Hematopoietic multipotent progenitor cell treated with erythropoietin and hydrocortisone succinate and interleukin-3 and kit ligand, for 4 days (in vitro differentiated cells): ENCODE measurements at regions not wholly inside any gene's neighbourhood (a gene's known extent, or its start where the extent isn't known, plus 50 kb on each side); places are given as distances from the start of the nearest gene placed in this dataset.

ENCODE experiments used
- DNase-seq: peaks from one replicate; pipeline ENCODE4 v3.0.0-alpha.2; 2015

DNA sequence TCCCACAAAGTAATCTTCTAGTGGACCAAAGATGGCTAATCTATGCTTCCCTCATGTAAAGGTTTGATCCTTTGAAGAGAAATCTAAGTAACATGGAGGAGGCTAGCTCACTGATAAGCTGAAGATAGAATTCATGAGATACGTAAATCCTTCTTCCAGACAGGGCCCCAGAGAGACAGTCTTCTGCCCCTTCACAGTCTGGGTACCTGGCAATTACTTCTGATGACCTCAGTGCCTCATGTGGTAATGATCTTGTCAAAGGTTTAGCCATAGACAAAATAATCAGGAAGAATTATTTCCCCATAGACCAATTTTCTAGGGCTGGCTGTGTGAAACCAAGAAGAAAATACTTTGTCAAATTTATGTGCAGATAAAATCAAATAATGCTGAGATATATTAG is 495.8 kb downstream of the METTL4 start:
- no peak for DNase-seq

- DNase-seq = no peak
Observed at GRCh38 chr18:2082676-2083075, 488.6 kb downstream of the METTL4 start.

DNA sequence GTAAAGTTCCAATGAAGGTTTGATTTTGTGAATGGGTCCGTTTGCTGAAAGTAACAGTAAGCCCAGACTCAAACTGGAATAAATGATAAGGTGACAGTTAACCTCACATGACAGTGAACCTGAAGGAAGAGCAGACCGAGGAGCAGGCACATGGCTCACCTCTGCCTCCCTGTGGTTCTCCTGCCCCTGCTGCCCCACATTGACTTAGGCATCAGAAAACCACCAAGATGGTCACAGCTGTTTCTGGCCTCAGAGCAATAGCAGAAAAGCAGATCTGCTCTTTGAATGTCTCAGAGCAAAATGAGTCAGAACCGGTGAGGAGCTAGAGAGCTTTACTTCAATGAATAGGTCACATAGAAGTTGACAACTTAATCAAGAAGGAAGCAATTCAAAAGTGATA is 487.6 kb downstream of the METTL4 start:
- DNase-seq = peak; percentile 67

DNA sequence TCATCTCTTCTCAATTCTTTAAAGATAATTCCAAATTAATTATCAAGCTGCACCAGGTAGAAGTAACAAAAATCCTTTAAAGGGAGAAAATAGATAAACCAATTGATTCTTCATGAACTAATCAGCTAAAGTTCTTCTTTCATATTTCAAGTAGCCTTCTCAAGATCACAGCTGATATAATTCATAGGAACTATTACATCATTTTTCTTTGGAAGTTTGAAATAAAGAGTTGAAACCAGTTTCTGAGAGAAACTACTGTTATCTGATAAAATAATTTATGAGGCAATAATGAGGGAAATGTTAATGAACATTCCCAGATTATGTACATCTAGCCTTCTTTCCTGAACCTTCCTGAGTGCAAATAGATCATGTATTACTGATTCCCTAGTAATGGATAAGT is 484.9 kb downstream of the METTL4 start:
- DNase-seq = no peak

DNA sequence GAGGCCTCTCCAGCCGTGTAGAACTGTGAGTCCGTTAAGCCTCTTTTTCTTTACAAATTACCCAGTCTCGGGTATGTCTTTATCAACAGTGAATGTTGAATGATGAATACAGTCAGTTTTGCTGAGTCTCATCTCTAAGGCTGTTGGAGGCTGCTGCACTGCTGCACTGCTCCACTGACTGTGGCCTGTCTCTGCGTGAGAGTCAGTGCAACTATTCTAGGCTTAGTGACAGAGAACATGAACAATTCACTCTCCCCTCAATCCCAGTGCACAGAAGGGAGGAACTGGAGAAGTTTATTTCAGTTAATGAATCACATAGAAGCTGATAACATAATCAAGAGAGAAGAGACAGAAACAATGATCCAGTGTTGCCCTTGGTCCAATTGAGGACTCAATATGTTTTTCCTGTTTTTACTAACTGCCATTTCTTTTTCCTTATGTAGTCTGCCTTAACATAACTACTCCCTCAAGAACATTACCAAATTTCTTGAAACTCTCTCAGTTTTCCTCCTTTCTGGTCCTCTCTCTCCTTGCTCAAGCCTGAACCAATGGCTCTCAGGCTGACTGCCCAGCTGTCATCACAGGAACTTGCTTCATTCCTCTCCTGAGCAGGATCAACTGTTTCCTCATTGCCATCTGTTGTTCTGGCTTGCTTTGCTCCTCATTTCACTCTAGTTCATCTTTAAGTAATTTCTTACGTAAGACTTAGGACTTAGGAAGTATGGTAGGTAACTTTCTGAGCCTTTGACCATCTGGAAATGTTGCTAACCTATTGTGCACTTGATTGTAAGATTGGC is 483.2 kb downstream of the METTL4 start:
- peak; percentile 71 for DNase-seq

GRCh38 chr18:2089396-2089795 is 481.9 kb downstream of the METTL4 start:
- peak; percentile 39 for DNase-seq

DNA sequence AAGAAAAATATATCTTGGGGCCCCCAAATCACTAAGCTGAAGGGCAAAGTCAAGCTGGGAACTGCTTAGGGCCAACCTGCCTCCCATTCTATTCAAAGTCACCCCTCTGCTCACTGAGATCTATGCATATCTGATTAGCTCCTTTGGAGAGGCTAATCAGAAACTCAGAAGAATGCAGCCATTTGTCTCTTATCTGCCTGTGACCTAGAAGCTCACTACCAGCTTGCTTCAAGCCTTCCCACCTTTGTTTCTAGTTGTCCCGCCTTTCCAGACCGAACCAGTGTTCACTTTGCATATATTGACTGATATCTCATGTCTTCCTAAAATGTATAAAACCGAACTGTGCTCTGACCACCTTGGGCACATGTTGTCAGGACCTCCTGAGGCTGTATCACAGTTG is 479.4 kb downstream of the METTL4 start:
- no peak for DNase-seq

DNA sequence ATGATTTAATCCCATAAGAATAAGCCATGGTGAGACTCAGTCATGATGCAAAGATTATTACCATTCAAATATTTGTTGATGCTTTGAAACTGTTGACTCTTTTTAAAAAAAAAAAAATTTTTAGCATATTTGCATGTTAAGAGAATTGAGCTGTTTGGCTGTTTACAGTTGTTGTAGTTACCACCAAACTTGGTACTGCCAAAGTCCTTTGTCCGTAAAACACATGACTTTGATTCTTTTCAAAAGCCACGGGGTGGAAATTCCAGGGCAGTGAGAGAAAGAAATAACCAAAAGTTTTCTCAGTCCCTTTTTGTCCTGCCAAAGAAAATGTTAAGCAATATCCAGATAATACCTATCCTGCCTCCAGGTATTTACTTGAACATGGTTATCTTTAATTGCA is 474.8 kb downstream of the METTL4 start:
- DNase-seq = no peak

- no peak for DNase-seq
Observed at GRCh38 chr18:2100694-2101213, 470.6 kb downstream of the METTL4 start.

GRCh38 chr18:2102022-2102421 is 469.3 kb downstream of the METTL4 start:
- DNase-seq = no peak

DNA sequence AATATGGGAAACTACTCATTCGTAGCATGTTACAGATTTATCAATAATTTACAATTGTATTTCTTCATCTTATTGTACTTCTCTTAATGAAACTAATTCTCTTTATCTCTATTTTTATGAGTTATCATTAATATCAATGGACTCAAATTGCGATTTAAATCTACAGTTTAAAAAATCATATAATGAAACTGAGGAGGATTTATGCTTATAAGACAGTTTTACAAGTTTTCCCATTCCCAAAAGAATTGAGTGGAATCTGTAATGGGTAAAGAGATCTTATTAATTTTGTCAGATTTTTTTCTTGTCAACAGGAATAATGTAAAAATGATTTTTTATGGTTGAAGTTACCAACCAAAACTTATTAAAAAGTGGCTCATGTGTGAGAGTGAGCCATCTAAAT is 468.0 kb downstream of the METTL4 start:
- DNase-seq = no peak

GRCh38 chr18:2104620-2105462 is 466.5 kb downstream of the METTL4 start:
- peak; percentile 74 for DNase-seq

DNA sequence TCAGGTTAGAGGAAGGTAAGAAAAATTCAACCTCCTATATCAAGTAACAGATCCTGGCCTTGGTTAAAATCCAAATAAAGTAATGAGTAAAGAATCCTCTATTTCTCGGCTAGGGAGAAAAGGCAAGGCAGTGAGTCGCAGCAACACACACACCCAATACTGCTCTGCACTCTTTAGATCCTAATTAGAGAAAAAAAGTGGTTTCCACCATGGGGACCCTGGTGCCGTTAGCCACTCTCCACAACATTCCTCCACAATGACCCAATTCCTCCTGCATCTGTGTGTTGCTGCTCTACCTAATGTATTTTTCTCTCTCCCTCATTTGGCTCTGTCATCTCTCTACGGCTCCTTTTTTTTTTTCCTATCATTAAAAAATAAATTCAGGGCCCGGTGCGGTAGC is 462.7 kb downstream of the METTL4 start:
- DNase-seq = no peak

- DNase-seq = no peak
Observed at GRCh38 chr18:2111456-2111855, 459.8 kb downstream of the METTL4 start.

DNA sequence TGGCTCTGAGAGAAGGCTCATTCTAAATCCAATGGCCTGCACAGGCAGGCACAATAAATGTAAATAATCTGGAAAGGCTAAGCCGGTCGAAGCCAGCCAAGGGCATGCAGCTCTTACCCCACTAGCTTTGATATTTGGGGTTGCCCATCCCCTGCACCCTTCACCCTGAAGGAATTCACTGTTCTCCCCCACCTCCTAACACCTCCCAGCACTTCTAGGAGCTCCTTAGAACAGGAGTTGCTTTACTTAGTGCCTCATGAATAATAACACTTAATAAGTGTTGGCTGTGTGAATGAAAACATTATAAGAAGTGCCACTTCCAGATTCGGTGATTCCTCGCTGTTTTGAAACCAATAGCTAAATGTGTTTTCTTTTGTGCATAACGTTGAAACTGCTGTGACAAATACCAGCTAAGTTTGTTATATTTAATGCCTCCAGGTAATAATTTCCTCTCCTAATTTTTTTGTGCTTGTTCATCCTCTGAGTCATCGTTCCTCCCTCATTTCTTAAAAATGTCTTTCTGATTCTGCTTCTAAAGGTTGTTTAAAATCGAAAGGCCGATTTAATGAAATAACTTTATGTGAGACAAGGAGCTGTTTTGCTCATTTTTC is 458.8 kb downstream of the METTL4 start:
- DNase-seq = no peak

- no peak for DNase-seq
Observed at GRCh38 chr18:2114289-2114688, 457.0 kb downstream of the METTL4 start.

GRCh38 chr18:2114765-2115164 is 456.5 kb downstream of the METTL4 start:
- no peak for DNase-seq

GRCh38 chr18:2121224-2121623 is 450.1 kb downstream of the METTL4 start:
- DNase-seq = peak; percentile 8

DNA sequence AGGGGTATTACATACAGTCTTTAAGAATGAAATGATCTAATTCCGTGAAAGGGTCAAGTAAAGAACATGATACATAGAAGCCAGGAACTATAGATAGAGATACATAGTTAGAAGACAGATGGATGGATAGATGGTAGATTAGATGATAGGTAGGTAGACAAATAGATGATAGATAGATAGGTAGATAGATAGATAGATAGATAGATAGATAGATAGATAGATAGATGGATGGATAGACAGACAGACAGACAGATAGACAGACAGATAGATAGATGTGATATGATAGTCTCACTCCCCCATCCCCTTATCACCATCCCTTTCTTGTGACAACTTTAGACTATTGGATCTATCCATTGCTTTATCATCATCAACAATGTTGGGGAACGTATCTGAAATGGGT is 448.2 kb downstream of the METTL4 start:
- DNase-seq = no peak

DNA sequence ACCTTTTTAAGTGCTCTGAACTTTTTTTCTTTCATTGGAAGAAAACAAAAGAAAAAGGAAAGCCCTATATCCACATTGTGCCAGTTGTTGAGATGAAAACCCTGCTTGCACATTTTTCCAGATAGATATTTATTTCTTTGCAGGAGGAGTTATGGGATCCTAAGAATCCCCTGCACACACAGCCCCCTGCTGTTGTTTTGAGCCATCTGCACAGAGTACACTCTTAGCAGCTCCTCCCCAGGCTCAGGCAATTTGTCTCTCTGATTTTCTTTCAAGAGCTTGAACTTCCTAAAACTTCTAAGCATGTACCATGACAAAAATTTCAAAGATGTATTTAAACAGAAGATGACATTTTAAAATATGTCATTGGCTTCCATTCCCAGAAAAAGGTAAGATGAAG is 436.9 kb downstream of the METTL4 start:
- DNase-seq = no peak

GRCh38 chr18:2135309-2135708 is 436.0 kb downstream of the METTL4 start:
- DNase-seq = no peak

DNA sequence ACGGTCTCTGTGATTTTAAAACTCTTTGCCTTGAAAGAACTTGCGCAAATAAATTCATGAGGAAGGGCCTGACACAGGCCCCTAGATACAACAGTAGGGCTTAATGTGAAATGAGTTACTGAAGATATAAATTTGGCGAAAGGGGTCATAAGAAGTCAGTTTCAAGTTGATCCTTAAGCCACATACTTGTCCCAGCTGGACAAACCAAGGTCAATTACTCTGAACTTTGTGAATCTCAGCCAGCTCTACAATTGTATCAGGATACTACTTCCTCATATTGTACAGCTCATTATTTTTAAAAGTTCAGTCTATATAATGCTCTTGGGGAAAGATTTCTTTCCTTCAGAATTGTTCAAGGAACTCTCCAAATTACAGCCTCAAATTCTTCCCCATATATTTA is 432.8 kb downstream of the METTL4 start:
- no peak for DNase-seq

DNA sequence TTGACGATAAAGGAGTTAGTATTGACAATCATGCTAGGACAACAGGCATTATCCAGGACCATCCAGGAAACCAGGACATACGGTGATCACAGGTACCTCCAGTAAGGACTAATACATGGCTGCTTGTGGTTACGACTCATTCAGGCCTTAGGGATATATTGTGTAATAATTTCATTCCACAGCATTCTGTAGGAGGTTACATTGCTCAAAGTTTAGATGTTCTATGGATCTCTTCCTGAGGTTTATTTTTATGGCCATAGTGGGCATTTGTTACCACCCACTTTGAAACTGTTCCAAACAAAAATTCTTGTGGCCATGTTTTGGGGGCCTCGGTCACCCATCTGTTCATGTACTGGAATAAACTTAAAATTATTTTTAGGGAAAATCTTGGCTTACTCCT is 431.6 kb downstream of the METTL4 start:
- DNase-seq = no peak

GRCh38 chr18:2143636-2144035 is 427.7 kb downstream of the METTL4 start:
- no peak for DNase-seq
